ENCODE measurements at regions not wholly inside any gene's neighbourhood (a gene's known extent, or its start where the extent isn't known, plus 50 kb on each side); places are given as distances from the start of the nearest gene placed in this dataset.
"Not testable (repeated sequence)": the region's sequence is repeated elsewhere in the genome, so short reads cannot be mapped to it uniquely, and the experiment has no call there.

- intact Hi-C loops (cut with DNase I), result no loop called here
- no peak for DNase-seq
Measured at GRCh38 chr12:58695263-58695662, 225.0 kb downstream of the LRIG3 start.

- intact Hi-C loops (cut with DNase I), result no loop called here
- no peak for DNase-seq
Measured at GRCh38 chr12:58701536-58701935, 218.8 kb downstream of the LRIG3 start.

DNA sequence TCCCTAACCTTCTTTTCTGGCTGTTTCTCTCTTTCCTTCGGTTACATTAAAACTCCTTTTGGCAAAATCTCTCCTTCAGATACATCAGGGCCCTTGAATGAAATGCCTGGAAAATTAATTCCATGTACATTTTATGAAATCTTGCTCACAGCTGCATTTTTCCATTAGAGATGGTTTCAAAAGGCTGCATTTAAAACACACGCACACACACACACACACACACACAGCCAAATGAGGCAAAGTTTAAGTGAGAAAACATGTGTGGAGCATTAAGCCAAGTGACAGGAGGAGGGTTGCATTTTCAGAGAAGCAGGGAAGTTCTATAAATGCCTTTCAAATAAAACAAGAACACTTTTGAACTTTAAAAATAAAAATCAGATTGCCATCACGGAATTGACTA, 216.4 kb downstream of the LRIG3 start:
- intact Hi-C loops (cut with DNase I), result no loop called here
- DNase-seq, result no peak

DNA sequence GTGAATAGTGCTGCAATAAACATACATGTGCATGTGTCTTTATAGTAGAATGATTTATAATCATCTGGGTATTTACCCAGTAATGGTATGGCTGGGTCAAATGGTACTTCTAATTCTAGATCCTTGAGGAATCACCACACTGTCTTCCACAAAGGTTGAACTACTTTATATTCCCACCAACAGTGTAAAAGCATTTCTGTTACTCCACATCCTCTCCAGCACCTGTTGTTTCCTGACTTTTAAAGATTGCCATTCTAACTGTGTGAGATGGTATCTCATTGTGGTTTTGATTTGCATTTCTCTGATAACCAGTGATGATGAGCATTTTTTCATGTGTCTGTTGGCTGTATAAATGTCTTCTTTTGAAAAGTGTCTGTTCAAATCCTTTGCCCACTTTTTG, 215.5 kb downstream of the LRIG3 start:
- DNase-seq; intact Hi-C loops (cut with DNase I): not testable (repeated sequence)

GRCh38 chr12:58710901-58711300, 209.4 kb downstream of the LRIG3 start:
- no peak for DNase-seq
- intact Hi-C loops (cut with DNase I), result no loop called here

GRCh38 chr12:58711974-58712373, 208.3 kb downstream of the LRIG3 start:
- intact Hi-C loops (cut with DNase I), result no loop called here
- no peak for DNase-seq

GRCh38 chr12:58712976-58713375, 207.3 kb downstream of the LRIG3 start:
- DNase-seq, result no peak
- intact Hi-C loops (cut with DNase I), result no loop called here

- intact Hi-C loops (cut with DNase I), result no loop called here
- DNase-seq, result no peak
Measured at GRCh38 chr12:58719161-58719560, 201.1 kb downstream of the LRIG3 start.

DNA sequence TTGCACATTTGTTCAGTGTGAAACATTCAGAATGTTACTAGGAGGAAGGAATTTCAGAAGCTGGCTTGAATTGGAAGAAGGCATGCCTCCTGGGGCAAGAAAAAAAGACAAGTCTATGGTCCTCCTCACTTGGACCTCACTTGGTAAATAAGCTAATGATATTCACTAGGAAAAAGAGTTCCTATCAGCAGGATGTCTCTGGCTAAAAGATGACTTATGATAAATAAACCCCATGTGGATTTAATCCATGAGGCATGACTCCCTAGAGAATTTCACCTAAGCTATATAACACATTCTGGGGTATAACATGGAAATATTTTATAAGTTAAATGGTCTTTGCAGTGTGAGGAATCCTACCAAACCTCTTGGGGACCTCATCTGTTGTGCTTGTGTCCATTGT, 199.9 kb downstream of the LRIG3 start:
- intact Hi-C loops (cut with DNase I), result no loop called here
- no peak for DNase-seq

- DNase-seq, result no peak
- intact Hi-C loops (cut with DNase I), result no loop called here
Measured at GRCh38 chr12:58725400-58726105, 194.8 kb downstream of the LRIG3 start.

GRCh38 chr12:58727521-58727920, 192.8 kb downstream of the LRIG3 start:
- DNase-seq, result no peak
- intact Hi-C loops (cut with DNase I), result no loop called here

GRCh38 chr12:58728397-58728796, 191.9 kb downstream of the LRIG3 start:
- intact Hi-C loops (cut with DNase I), result no loop called here
- no peak for DNase-seq

DNA sequence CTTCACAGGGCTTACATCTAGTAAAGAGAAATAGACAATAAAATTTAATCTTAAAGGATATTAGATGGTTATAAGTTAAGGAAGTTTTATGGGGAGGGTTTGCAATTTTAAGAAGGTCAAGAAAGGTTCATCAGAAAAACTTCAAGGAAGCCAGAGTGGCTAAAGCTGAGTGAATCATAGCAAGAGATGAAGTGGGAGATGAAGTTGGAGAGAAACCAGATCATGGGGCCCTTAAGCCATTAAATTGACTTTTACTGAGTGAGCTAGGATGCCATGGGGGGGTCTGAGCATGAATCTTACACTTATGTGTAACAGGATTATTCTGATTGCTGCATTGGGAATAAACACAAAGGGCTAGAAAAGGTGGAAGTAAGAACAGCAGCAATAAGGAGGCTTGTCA, 189.2 kb downstream of the LRIG3 start:
- intact Hi-C loops (cut with DNase I), result no loop called here
- no peak for DNase-seq

GRCh38 chr12:58732894-58733293, 187.4 kb downstream of the LRIG3 start:
- intact Hi-C loops (cut with DNase I), result no loop called here
- no peak for DNase-seq

- intact Hi-C loops (cut with DNase I), result no loop called here
- DNase-seq, result no peak
Measured at GRCh38 chr12:58741226-58741625, 179.1 kb downstream of the LRIG3 start.

DNA sequence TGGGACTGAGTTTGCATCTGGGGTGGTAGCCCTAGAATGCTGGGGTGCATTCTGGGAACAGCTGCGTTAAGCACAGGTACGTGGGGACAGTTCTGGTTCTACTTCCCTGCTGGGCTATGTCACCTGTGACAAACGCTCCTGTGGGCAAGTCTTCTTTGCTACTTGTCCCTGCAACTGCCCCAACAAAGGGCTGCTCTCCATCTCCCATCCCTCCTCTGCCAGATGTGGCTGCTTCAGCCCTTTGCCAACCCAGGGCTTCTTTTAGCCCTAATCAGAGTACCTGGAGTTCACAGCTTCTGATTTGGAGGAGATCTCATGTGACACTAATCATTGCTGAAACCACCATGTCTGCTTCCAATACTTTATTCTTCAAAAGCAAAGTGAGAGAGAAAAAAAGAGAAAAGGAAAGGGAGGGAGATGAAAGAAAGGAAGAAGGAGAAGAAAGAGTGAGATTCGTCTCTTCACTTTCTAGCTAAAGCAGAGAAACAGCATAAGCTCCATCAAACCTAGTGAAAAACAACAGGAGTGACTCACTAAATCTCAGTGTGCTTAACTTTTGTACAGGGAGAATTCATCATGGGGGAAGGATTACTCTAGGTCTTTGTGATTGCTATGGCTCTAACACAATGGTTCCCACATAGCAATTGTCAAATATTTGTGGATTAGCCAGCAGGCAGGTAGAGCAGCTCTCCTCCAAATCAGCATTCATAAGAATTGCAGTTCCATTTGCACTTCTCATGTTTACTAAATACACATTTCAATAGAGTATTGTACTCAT, 174.8 kb downstream of the LRIG3 start:
- DNase-seq, result no peak
- intact Hi-C loops (cut with DNase I), result no loop called here

GRCh38 chr12:58747533-58747932, 172.8 kb downstream of the LRIG3 start:
- intact Hi-C loops (cut with DNase I), result no loop called here
- DNase-seq, result no peak

DNA sequence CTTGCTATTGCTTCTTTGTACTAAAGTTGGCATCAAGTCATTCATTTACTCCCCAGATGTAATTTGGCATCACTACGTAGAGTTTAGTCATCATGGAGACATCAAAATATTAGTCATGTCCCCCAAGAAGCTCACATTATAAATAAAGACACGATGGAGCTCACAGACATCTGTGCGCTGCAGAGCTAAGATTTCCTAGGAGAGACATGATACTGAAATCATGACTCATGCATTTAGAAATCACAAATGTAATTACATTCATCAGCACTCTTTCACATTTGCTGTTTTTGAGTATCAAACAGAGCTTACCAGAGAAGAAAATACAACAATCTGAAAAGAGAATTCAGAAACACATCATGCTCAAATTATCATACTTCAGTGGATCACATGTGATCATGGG, 169.8 kb downstream of the LRIG3 start:
- DNase-seq, result peak in 1 of 42 donors; percentile 4
- intact Hi-C loops (cut with DNase I), result no loop called here

DNA sequence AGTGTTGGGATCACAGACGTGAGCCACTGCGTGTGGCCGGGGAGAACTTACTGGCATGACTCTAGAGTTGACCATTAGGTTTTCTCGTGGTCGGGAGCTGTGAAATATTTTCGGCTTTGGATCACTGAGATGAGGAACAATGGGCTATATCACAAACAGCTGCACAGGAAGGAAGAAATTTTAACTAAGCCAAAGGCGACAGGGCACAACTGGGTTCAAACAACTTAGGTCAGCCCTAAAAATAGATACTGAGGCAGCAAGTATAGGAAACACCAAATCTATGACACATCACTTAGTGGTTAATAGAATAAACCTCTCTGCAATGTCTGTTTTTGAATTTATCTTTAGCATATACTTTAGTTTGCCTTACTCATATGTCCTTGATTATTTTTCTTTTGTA, 162.9 kb downstream of the LRIG3 start:
- no peak for DNase-seq
- intact Hi-C loops (cut with DNase I), result no loop called here

DNA sequence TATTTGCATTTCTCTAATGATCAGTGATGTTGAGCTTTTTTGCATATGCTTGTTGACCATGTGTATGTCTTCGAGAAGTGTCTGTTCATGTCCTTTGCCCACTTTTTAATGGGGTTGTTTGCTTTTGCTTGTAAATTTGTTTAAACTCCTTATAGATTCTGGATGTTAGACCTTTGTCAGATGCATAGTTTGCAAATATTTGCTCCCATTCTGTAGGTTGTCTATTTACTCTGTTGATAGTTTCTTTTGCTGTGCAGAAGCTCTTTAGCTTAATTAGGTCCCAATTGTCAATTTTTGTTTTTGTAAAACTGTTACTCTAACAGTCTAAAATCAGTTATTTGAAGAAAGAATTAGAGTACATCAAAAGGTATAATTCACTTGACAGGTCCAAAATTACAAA, 160.6 kb downstream of the LRIG3 start:
- DNase-seq; intact Hi-C loops (cut with DNase I): not testable (repeated sequence)

GRCh38 chr12:58761308-58761707, 159.0 kb downstream of the LRIG3 start:
- intact Hi-C loops (cut with DNase I), result no loop called here

More at GRCh38 chr12:58761308-58761707, 159.0 kb downstream of the LRIG3 start:
- no peak for DNase-seq
